Glomerular endothelial cell (primary cell): ENCODE measurements at regions not wholly inside any gene's neighbourhood (a gene's known extent, or its start where the extent isn't known, plus 50 kb on each side); places are given as distances from the start of the nearest gene placed in this dataset.

Experiments
- DNase-seq: peaks from one replicate; pipeline ENCODE4 v3.0.0-alpha.2; 2011; ENCODE audit warnings: low read depth, low spot score; ENCODE audit errors: extremely low read depth

GRCh38 chr5:124444147-124444775 is 302.2 kb downstream of the ZNF608 start:
- no peak for DNase-seq

- no peak for DNase-seq
Measured at GRCh38 chr5:124440471-124440870, 306.0 kb downstream of the ZNF608 start.

DNA sequence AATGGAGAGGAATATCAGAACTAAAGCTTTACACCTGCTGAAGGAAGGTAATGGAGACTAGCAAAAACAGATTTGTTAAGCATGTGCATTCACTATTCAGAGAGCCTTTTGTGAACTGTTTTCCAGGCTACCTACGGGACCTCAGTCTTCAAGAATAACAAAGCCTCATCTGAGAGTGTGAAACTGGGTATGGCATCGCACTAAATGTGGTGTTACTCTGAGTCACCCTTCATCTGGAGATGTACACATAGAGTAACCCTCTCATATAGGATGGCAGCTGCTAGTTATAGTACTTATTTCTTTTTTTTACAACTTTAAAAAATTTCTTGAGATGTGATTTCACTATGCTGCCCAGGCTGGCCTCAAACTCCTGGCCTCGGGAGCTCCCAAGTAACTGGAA is 306.8 kb downstream of the ZNF608 start:
- DNase-seq = no peak

DNA sequence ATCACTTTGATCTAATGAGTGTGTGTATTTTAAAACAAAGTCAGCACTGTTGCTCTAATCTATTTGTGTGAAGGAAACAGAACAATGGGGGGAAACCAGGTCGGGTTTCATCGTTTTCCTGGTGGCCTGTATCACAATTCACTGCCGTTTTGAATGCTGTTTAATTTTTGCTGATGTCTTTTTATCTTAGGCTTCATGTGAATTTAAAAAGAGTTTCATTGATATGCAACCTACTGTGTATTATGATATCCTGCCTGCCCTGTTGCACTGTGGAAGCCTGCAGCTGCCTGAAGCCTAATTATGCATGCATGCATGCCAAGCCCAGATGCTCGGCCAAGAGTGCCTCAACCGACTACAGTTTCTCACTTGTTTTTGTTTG is 307.5 kb downstream of the ZNF608 start:
- DNase-seq = peak; percentile 9

DNA sequence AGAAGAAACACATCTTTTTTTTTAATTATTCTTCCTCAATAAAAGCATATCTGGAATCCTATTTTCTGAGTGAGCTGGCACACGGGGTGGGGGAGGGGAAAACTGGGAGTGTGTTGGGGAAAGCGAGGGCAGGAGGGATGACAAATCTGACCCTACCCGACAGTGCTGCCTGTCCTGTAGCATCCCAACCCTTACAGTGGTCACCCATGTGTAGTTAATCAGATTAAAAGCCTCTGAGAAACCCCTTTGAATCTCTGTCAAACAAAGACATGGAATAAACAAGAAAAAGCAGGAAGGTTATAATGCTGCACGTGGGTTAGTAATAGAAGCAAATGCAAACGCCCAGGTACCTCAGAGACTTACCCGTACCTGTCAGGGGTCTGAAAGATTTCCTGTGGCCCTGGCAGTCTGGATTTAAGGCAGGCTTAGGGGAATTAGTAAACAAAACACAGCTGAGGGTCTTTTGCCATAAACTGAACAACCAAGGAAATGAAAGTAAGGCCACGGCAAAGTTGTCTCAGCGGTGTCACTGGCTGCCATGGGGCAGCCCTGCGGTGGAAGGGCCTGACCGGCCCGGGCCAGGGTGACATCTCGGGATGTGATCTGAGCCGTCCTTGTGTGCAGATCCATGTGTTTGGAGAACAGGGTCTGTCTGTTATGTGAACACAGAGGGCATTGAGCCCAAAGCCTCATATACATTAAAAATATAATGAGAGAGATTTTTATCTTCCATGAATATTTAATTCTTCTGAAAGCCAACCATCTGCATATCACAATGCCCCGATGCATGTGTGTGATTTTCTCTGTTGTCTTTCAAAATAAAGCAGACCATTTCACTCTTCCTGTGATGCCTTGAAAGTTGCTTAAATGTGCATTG is 308.2 kb downstream of the ZNF608 start:
- no peak for DNase-seq

GRCh38 chr5:124436294-124436693 is 310.1 kb downstream of the ZNF608 start:
- DNase-seq = no peak

DNA sequence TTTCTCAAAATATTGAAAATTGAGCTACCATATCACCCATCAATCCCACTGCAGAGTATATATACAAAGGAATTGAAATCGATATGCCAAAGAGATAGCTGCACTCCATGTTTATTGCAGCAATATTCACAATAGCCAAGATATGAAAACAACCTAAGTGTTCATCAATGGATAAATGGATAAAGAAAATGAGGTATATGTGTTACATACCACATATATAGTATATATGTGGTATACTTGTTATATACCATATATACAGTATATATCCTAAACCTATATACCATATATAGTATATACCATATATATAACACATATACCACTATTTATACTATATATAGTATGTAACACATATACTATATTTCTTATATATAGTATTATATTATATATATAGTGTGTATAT is 313.3 kb downstream of the ZNF608 start:
- no peak for DNase-seq

GRCh38 chr5:124421584-124421983 is 324.9 kb downstream of the ZNF608 start:
- no peak for DNase-seq

DNA sequence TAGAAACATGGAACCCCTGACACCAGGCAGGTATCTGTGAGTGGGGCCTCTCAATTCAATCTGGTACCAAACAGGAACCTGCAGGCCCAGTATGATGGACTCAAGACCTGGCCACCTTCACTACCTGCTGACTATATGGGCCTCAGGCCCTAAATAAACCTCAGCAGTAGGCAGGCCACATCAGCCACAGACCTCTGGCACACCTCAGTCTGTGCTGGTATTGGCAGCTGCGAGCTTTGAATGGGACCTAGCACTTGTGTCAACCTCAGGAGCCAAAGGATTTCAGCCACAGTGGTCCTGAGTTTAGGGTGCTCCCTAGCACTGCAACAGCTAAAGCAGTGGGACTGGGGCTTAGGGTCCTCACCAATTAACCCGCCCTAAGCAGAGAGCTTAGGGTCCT is 325.5 kb downstream of the ZNF608 start:
- DNase-seq = no peak

DNA sequence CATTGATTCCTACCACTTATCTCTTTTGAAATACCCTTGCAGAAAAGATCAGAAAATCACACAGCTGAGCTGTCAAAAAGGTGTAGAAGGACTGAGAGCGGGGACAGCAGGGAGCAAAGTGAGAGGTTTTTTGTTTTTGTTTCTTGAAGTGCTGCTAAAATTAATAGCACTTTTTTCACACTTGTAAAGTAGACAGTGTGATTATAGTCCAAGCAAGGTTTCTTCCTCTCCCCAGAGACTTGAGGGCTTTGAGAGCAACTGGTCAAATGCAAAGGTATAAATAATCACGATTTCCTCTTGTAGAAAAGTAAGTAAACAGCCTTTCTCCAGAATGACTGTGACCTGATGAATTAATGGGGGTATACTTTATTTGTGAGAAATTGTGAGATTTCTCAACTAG is 326.9 kb downstream of the ZNF608 start:
- DNase-seq = no peak

- no peak for DNase-seq
Measured at GRCh38 chr5:124418390-124418789, 328.0 kb downstream of the ZNF608 start.

DNA sequence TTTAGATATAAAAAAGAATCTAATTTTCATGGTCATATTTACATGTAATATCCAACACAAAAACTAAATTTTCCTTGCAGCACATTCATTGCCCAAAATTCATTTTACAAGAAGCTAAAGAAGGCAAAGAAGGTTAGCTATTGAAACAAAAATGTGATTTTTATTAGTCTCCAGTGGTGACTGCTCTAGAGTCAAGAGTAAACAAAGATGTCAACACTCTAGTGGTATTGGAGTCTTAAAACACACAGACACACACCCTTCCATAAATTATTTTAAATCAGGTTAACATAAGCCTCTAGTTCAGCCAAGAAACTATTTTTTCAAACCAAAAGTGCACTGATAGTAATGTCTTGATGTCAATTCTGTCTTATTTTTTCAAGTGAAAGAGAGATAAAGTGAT is 329.2 kb downstream of the ZNF608 start:
- no peak for DNase-seq

GRCh38 chr5:124416627-124417026 is 329.8 kb downstream of the ZNF608 start:
- no peak for DNase-seq

- no peak for DNase-seq
Measured at GRCh38 chr5:124414973-124415372, 331.5 kb downstream of the ZNF608 start.

DNA sequence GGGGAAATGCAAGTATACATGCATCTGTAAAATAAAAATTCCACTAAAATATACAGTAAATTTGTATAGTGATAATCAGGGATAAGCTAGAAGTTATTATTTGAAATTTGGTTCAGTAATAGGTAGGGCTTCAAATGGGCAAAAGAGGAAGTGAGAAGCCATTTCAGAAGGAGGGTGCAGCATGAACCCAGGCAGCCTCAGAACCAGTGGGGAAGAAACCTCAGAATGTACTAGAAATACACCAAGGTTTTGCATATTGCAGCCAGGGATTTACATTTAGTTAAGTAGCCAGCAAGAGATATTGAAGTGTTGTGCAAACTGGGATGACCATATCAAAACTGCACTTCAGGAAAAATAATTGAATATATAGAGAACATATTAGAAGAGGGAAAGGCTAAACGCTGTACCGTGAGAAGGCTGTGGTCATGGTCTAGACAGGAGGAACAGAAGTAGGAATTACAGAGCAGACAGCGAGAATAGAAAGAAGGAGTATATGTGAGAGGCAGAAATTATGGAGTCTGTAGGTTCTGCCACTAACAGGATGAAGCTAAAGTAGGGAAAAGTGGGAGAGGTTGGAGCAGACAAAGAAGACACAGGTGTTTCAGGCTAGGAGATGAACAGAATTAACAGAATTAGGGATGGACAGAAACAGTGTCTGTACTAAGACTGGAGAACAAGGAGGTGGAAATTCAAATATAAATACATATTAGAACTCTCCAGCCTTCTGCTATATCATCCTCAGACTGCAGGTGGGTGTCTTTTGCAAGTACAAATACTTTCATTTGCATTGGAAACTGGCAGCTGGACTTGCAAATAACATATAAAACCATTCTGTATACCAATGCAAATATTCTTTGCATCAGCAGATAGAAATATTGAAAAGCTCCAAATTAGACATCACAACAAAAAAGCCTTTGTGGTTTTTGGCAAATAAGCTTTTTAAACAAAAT is 335.6 kb downstream of the ZNF608 start:
- no peak for DNase-seq

- DNase-seq = no peak
Measured at GRCh38 chr5:124408738-124409453, 337.5 kb downstream of the ZNF608 start.

GRCh38 chr5:124404796-124405195 is 341.6 kb downstream of the ZNF608 start:
- no peak for DNase-seq

DNA sequence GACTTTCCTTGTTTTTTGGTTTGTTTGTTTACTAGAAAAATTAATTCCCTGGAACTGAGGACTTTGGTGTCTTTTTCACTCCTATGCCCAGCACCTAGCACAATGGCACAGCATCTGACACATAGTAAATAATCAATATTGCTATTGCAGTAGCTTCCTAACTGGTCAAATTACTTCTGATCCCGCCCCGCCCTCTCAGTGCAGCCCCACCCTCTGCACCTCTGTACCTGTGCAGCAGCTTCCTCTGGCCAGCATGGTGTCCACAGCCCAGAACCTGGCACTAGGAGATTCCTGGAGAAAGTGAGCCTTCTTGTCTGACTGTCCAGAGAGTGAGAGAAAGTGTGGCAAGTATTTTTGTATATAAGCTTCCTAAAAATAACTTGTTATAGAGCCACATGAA is 343.2 kb downstream of the ZNF608 start:
- no peak for DNase-seq

- no peak for DNase-seq
Measured at GRCh38 chr5:124402144-124402581, 344.3 kb downstream of the ZNF608 start.

DNA sequence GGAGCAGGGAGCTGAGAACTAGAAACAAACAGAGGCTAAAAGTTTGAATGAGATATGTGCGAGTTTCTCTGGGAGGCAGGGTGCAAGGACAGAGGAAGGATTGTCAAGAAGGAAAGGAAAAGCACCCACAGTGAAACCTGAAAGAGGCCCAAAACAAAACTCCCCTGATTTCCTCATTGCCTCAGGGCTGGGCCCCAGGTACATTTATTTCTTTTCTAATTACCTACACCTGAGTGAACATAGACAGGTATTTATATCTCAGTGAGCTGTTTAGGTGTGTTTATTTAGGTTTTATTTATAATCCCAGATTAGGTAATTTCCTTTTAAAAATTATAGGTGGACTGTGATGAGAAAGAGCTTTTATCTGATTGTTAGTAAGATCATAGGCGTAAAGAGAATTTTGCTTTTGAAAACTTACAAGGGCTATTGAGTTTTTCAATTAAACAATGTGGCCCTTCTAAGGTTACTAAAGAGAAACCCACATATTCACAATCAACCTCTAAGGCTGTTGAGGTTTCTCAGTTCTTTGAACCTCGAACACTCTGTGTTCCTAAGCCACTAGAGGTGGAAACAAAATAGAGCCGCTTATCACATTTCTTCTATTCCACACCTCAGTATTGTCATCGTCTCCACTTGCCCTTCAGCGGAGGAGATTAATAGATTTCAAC is 344.8 kb downstream of the ZNF608 start:
- DNase-seq = no peak
